ENCODE measurements at regions not wholly inside any gene's neighbourhood (a gene's known extent, or its start where the extent isn't known, plus 50 kb on each side); places are given as distances from the start of the nearest gene placed in this dataset.

DNA sequence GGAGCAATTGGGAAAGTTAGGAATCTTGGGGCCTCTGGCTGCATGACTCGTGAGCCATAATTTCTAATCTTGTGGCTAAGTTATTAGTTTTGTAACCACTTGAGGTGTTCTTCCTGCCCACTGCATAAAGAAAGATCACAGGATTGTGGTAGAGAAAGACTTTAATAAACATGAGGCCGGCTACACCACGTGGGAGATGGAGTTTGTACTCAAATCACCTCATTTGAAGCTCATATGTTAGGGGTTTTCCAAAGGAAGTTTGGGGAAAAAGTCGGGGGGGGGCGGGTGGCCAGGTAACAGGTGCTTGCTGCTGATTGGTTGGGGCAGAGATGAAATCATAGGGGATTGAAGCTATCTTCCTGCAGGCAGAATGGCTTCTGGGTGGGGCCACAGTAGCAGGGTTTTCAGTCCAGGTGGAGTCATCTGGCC, 287.8 kb downstream of the ZNF674 start:
- TF ChIP-seq POLR2AphosphoS5 (IDR thresholded peaks at IDR 0.05; ENCODE audit: insufficient read depth in 1 of 2, low read depth in 1 of 2) (no peak), CTCF (IDR thresholded peaks at IDR 0.05) (no peak)
